GM10266 (cell line): ENCODE measurements at regions not wholly inside any gene's neighbourhood (a gene's known extent, or its start where the extent isn't known, plus 50 kb on each side); places are given as distances from the start of the nearest gene placed in this dataset.

ENCODE experiments used
- DNase-seq: peaks from one replicate; pipeline ENCODE4 v3.0.0; 2012; ENCODE audit errors: extremely low spot score
- CTCF ChIP-seq: IDR thresholded peaks from 2 replicates; pipeline ENCODE4 v1.5.1; 2012; ENCODE audit warnings: mild to moderate bottlenecking, low read depth; ENCODE audit not compliant: control insufficient read depth, insufficient read depth; ENCODE audit errors: missing control alignments

DNA sequence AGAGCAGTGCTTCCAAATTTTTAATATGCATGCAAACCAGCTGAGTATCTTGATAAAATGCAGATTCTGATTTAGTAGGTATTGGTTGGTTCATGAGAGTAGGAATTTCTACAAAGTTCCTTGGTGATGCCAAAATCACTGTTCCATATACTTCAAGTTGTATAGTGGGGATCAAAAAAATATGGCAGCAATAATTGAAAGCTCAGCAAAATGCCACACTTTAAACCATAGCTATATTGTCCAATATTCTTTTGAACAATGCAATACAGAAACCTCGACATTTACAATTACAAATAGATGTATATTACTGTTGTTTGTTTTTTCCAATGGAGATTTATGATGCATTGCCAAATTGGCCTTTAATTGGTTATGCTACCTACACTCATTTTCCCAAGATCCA lies 55.7 kb upstream of the NCAM2 start:
- TF ChIP-seq CTCF = no peak
- DNase-seq = no peak

GRCh38 chr21:20943561-20943997 lies 54.6 kb upstream of the NCAM2 start:
- DNase-seq = no peak
- no peak for TF ChIP-seq CTCF

DNA sequence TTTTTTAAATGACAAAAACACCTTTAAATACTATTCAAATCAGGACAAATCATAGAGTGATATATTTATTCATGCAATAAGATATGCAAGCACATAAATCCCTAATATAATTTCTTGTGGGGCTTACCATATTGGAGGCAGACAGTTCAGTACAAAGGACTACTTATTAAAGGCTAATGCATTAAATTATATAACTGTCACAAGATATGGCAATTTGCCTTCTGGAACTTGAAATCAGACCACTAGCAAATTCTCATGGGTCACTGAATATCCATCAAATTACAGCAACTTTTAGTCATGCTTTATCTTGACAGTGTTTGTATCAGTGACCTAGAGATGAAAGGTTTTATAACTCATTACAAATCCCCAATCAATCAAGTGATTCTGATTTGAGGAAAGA lies 54.1 kb upstream of the NCAM2 start:
- no peak for DNase-seq
- no peak for TF ChIP-seq CTCF

DNA sequence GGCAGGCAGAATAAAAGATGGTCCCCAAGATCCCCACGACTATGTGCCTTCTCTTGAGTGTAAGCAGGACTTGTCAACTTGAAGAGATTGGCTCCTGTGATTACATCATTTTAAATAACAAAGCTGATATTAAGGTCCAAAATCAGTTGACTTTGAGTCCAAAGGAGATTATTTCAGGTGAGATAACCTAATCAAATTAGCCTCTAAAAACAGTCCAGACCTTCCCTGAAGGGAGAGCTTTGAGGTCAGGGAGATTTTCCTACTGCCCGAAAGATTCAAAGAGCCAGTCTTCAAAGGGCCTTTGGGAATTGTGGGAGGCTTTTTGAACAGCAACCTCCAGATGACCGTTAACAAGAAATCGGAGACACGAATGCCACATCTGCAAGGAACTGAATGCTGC lies 51.5 kb upstream of the NCAM2 start:
- no peak for DNase-seq
- no peak for TF ChIP-seq CTCF
